ENCODE measurements at regions not wholly inside any gene's neighbourhood (a gene's known extent, or its start where the extent isn't known, plus 50 kb on each side); places are given as distances from the start of the nearest gene placed in this dataset.

GRCh38 chr1:69459244-69459643 is 108.5 kb upstream of the LRRC7 start:
- ATAC-seq (ENCODE audit: poor library complexity) (no peak), DNase-seq (no peak)
- no peaks in the 10 kb centered on the region for H3K27me3 ChIP-seq (ENCODE audit: control insufficient read depth in 1 of 2, insufficient read depth in 2 of 2, low read length in 2 of 2)
- H3K4me3 ChIP-seq (ENCODE audit: low read length), result no peak overlapping the region
- no peaks in the 10 kb centered on the region for H3K27me3 Mint-ChIP-seq
- H3K9me3 Mint-ChIP-seq, result peaks cover 5% of the 10 kb centered on the region
- H3K36me3 Mint-ChIP-seq (ENCODE audit: low read depth), result no peaks in the 10 kb centered on the region
- H3K4me1 Mint-ChIP-seq (ENCODE audit: low read depth), result no peaks in the 10 kb centered on the region
- TF ChIP-seq CTCF (IDR thresholded peaks at IDR 0.05), result no peak
- no peak overlapping the region for H3K4me3 Mint-ChIP-seq
- H3K36me3 ChIP-seq (ENCODE audit: insufficient read depth, low read length), result no peaks in the 10 kb centered on the region
- no peak overlapping the region for H3K27ac ChIP-seq (ENCODE audit: low read depth in 1 of 2, low read length in 2 of 2)
- peaks cover 0 to 11% of the 10 kb centered on the region in 2 experiments for H3K9me3 ChIP-seq (ENCODE audit: control insufficient read depth in 1 of 2, insufficient read depth in 1 of 2, low read length in 2 of 2)
- CTCF ChIA-PET, result no interaction called here
- no peaks in the 10 kb centered on the region for H3K4me1 ChIP-seq (ENCODE audit: insufficient read depth, low read length)
- intact Hi-C loops (cut with DNase I, micrococcal nuclease), result no loop called here
- H3K27ac Mint-ChIP-seq, result no peak overlapping the region
- POLR2A ChIA-PET, result no interaction called here

- Histone ChIP-seq H3K27me3 (ENCODE audit: control insufficient read depth in 1 of 2, insufficient read depth in 2 of 2, low read length in 2 of 2) (no peaks in the 10 kb centered on the region), H3K36me3 (ENCODE audit: insufficient read depth, low read length) (no peaks in the 10 kb centered on the region), H3K27ac (ENCODE audit: low read depth in 1 of 2, low read length in 2 of 2) (no peak overlapping the region), H3K4me1 (ENCODE audit: insufficient read depth, low read length) (no peaks in the 10 kb centered on the region), H3K9me3 (ENCODE audit: control insufficient read depth in 1 of 2, insufficient read depth in 1 of 2, low read length in 2 of 2) (no peaks in the 10 kb centered on the region), H3K4me3 (ENCODE audit: low read length) (no peak overlapping the region)
- intact Hi-C loops (cut with DNase I, micrococcal nuclease), result no loop called here
- Mint-ChIP-seq H3K27ac (no peak overlapping the region), H3K9me3 (peaks cover 3% of the 10 kb centered on the region), H3K4me3 (no peak overlapping the region), H3K27me3 (no peaks in the 10 kb centered on the region), H3K4me1 (ENCODE audit: low read depth) (no peaks in the 10 kb centered on the region), H3K36me3 (ENCODE audit: low read depth) (no peaks in the 10 kb centered on the region)
- CTCF ChIA-PET, result no interaction called here
- POLR2A ChIA-PET, result no interaction called here
- TF ChIP-seq CTCF (IDR thresholded peaks at IDR 0.05), result no peak
- DNase-seq (no peak), ATAC-seq (ENCODE audit: poor library complexity) (no peak)
These were observed 92.7 kb upstream of the LRRC7 start for GRCh38 chr1:69475021-69475420.

GRCh38 chr1:69479734-69480133 is 88.0 kb upstream of the LRRC7 start:
- ATAC-seq (ENCODE audit: poor library complexity) (no peak), DNase-seq (no peak)
- H3K36me3 ChIP-seq (ENCODE audit: insufficient read depth, low read length), result no peaks in the 10 kb centered on the region
- Mint-ChIP-seq H3K4me3 (no peak overlapping the region), H3K4me1 (ENCODE audit: low read depth) (no peaks in the 10 kb centered on the region), H3K36me3 (ENCODE audit: low read depth) (no peaks in the 10 kb centered on the region), H3K27ac (no peak overlapping the region), H3K9me3 (peaks cover 4% of the 10 kb centered on the region), H3K27me3 (no peaks in the 10 kb centered on the region)
- no peaks in the 10 kb centered on the region for H3K27me3 ChIP-seq (ENCODE audit: control insufficient read depth in 1 of 2, insufficient read depth in 2 of 2, low read length in 2 of 2)
- intact Hi-C loops (cut with DNase I, micrococcal nuclease), result no loop called here
- H3K9me3 ChIP-seq (ENCODE audit: control insufficient read depth in 1 of 2, insufficient read depth in 1 of 2, low read length in 2 of 2), result no peaks in the 10 kb centered on the region
- no peaks in the 10 kb centered on the region for H3K4me1 ChIP-seq (ENCODE audit: insufficient read depth, low read length)
- POLR2A ChIA-PET, result no interaction called here
- H3K4me3 ChIP-seq (ENCODE audit: low read length), result no peak overlapping the region
- CTCF ChIA-PET, result no interaction called here
- H3K27ac ChIP-seq (ENCODE audit: low read depth in 1 of 2, low read length in 2 of 2), result no peak overlapping the region
- TF ChIP-seq CTCF (IDR thresholded peaks at IDR 0.05), result no peak
